NCI-H1930 (cell line): ENCODE measurements at regions not wholly inside any gene's neighbourhood (a gene's known extent, or its start where the extent isn't known, plus 50 kb on each side); places are given as distances from the start of the nearest gene placed in this dataset.

Source experiments
- DNase-seq, 2 experiments: peaks; one replicate each; lab custom pipeline; 2025; lab: John Stamatoyannopoulos, UW

- DNase-seq = no peak
These were observed 244.1 kb upstream of the RHOBTB1 start for GRCh38 chr10:61188101-61188500.

- DNase-seq = no peak
These were observed 243.6 kb upstream of the RHOBTB1 start for GRCh38 chr10:61187601-61188000.

- no peak for DNase-seq
These were observed 242.4 kb upstream of the RHOBTB1 start for GRCh38 chr10:61186408-61186807.

GRCh38 chr10:61184429-61184828 is 240.4 kb upstream of the RHOBTB1 start:
- DNase-seq = no peak

- DNase-seq = no peak
These were observed 240.0 kb upstream of the RHOBTB1 start for GRCh38 chr10:61183967-61184366.

- DNase-seq = no peak
These were observed 237.8 kb upstream of the RHOBTB1 start for GRCh38 chr10:61181832-61182231.

- DNase-seq = peak; percentile 54 to 73
These were observed 235.8 kb upstream of the RHOBTB1 start for GRCh38 chr10:61179771-61180170.

GRCh38 chr10:61176424-61176823 is 232.4 kb upstream of the RHOBTB1 start:
- DNase-seq = no peak

GRCh38 chr10:61175316-61175715 is 231.3 kb upstream of the RHOBTB1 start:
- no peak for DNase-seq

GRCh38 chr10:61173450-61173849 is 229.5 kb upstream of the RHOBTB1 start:
- no peak for DNase-seq

- DNase-seq = no peak
These were observed 228.4 kb upstream of the RHOBTB1 start for GRCh38 chr10:61172182-61172926.

- no peak for DNase-seq
These were observed 226.6 kb upstream of the RHOBTB1 start for GRCh38 chr10:61170594-61170993.

- no peak for DNase-seq
These were observed 225.3 kb upstream of the RHOBTB1 start for GRCh38 chr10:61169294-61169693.

GRCh38 chr10:61166489-61166888 is 222.5 kb upstream of the RHOBTB1 start:
- DNase-seq = no peak

GRCh38 chr10:61166065-61166464 is 222.1 kb upstream of the RHOBTB1 start:
- DNase-seq = no peak

GRCh38 chr10:61164458-61165160 is 220.6 kb upstream of the RHOBTB1 start:
- DNase-seq = no peak

GRCh38 chr10:61163403-61163802 is 219.4 kb upstream of the RHOBTB1 start:
- no peak for DNase-seq

- no peak for DNase-seq
These were observed 216.3 kb upstream of the RHOBTB1 start for GRCh38 chr10:61160253-61160652.

- DNase-seq = no peak
These were observed 215.3 kb upstream of the RHOBTB1 start for GRCh38 chr10:61159253-61159652.

GRCh38 chr10:61157182-61157581 is 213.2 kb upstream of the RHOBTB1 start:
- DNase-seq = no peak

GRCh38 chr10:61153771-61154170 is 209.8 kb upstream of the RHOBTB1 start:
- DNase-seq = no peak

GRCh38 chr10:61151059-61151458 is 207.1 kb upstream of the RHOBTB1 start:
- DNase-seq = no peak

GRCh38 chr10:61148451-61148850 is 204.5 kb upstream of the RHOBTB1 start:
- DNase-seq = no peak

GRCh38 chr10:61142987-61143386 is 199.0 kb upstream of the RHOBTB1 start:
- DNase-seq = no peak
